Lung microvascular endothelial cell (primary cell): ENCODE measurements at regions not wholly inside any gene's neighbourhood (a gene's known extent, or its start where the extent isn't known, plus 50 kb on each side); places are given as distances from the start of the nearest gene placed in this dataset.

ENCODE experiments used
- DNase-seq, 2 donors: peaks; one replicate each; pipeline versions ENCODE4 v3.0.0 to v3.0.0-alpha.2; 2010; ENCODE audit warnings: low read depth in 2 of 2

- no peak for DNase-seq
Measured at GRCh38 chr17:77593081-77593480, 365.4 kb upstream of the TNRC6C start.

- DNase-seq: no peak
Measured at GRCh38 chr17:77594416-77595209, 363.9 kb upstream of the TNRC6C start.

DNA sequence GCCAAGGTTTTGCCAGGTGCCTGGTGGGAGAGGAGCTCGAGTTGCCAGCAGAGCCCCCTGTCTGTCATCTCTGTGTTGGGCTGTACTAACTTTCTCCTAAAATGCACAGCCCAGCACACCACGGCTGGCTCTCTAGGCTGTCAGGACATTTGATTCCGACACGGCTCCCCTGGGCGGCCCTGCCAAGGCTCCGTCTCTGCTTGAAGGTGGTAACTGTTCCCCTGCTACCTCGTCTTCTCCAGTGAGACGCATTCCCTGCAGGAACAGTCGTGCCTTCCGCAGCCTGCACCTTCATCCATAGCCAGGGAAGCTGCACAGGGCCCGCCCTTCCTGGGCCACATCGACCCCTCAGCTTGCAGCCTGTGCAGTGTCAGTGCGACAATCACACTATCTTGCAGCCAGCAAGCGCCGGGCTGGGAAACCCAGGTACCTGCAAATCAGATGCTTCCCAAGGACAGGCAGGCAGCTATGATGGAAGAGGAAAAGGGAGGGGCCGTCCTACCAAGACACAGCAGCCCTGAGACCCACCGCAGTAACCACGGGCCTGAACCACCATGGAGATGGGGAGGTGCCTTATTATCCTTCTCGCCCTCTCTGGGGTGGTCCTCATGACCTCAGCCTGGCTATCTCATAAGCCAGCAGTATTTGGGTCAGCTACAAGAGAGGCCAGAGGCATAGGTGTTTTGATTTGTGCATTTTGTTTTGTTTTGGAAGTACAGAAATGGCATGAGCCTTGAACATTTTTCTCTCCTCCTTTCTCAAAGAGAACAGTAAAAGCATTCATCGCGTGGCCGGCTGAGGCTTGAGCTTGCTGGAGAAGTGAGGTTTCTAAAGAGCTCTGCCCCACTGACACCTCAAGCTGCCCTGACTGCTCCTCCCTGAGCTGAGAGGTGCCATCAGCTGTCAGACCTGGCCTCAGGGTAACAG, 361.7 kb upstream of the TNRC6C start:
- no peak for DNase-seq

DNA sequence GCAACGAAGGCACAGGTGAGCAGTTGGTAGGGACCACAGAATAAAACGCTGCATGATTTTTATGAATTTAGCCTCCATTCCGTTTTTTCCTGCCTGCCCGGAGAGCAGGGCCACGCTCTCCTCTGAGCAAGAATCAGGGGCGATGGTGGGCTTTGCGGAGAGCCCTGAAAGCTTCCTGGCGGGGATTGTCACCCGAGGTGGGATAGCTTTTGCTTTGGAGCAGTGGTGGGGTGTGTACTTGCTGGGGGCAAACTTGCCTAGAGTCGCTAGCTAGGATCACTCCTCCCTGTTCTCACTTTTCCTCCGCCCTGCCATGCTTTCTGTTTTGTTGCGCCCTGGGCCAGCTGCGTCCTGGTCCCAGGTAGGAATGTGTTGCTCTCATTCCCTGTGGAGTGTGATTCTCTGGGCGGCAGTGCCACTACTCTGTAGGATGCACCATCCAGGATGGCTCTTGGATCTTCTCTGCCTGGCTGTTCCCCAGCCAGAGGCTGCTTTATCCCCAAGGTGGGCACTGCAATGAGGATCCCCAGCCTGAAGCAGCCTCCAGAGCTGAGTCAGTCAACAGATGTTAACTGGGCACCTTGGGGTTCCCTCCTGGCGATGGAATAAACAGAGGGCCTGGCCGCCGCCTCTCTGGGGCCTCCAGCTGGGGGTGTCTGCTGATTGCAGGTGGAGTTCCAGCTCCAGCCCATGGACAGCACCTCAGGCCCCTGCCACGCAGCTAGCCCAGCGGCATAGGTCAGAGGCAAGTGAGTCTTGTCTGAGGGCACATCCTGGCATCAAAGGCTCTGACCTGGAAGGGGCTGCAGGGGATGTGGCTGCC, 360.9 kb upstream of the TNRC6C start:
- no peak for DNase-seq

- DNase-seq: no peak
Measured at GRCh38 chr17:77598241-77598620, 360.3 kb upstream of the TNRC6C start.

DNA sequence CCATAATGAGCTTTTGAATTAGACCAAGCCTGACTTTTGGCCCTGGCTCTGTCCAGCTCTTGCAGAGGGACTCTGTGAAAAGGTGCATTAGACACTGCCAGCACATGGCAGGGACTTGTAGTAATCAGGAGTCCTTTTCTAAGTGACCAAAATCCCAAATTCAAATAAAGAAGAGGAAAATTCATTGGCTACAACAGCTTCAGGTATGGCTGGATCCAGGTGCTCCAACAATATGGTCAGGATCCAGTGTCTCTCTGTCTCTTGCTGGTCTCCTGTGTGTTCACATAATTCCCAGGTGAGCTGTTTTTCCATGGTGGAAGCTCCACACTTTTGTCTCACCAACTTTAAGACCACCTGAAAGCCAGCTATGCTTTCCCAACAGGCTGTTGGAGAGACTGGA, 358.8 kb upstream of the TNRC6C start:
- DNase-seq: no peak

DNA sequence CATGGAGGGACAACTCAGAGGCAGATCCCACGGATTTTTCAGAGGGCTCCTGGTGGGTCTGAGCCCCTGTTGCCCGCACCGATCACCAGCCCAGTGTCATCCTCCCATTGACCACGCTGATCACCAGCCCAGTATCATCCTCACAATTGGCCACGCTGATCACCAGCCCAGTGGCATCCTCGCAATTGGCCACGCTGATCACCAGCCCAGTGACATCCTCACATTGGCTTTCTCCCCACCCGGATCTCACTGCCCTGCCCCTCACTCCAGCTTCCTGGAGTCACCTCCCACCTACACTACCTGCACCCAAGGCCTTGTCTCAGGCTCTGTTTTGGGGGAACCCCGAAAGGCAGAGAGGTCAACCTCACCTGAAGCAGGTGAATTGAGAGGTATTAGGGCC, 358.2 kb upstream of the TNRC6C start:
- DNase-seq: no peak

- no peak for DNase-seq
Measured at GRCh38 chr17:77601054-77601979, 357.2 kb upstream of the TNRC6C start.

GRCh38 chr17:77602062-77602746, 356.3 kb upstream of the TNRC6C start:
- DNase-seq: no peak

DNA sequence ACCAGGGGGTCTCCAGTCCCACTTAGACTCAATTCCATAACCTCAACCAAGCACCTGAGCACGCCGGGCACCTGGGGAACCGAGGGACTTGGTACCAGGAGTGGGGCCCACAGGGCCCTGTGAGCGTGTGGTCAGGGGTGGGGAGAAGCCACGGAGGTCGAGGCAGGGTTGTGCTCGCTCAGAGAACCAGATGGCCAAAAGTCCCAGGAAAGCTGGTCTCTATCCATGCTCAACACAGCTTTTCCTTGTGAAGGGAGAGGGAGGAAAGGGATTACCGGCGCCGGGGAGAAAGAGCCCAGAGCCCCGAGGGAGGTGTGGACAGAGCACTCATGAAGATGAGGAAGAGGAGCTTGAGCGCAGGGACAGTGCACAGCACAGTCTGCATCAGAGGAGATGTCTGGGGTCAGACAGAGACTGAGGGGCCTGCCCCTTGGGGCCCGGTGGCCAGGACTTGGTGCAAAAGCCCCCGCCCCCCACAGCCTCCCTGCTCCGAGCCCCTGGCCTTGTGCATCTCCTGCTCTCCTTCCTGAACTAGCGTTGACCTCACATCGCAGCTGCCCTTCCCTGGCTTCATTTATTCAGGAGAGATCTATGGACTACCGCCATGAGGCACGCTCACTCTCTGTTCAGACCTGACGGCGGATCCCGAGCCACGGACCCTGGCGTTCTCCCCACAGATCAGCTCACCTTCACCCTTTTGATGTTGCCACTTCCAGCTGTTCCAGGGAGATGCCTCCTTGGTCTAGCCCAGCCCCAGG, 355.4 kb upstream of the TNRC6C start:
- DNase-seq: no peak

DNA sequence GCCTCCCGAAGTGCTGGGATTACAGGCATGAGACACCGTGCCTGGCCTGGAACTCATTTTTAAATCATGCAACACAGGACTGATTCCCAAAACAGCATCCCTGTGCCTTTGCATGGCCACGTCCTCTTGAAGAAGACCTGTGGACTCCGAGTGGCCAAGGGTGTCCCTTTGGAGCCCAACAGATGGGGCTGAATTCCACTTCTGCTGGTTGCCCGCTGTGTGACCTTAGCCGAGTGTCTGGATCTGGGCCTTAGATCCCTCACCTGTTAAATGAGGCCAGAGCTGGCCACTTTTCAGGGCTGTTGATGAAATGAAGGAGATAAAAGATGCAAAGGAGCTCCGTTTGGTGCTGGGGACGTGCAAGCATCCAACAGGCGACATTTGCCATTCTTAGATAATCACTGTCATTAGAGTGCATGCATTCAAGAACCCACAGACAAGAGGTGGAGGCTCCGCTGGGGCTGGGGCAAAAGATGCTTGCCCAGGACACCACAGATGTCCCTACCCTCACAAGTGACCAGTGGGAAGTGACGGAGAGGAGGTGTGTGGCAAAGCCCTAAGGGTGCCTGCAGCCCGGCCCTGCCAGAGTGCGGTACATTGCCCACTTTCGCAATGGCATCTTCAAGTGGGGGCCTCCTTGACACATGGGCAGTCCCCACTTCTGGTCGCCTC, 354.1 kb upstream of the TNRC6C start:
- DNase-seq: no peak

DNA sequence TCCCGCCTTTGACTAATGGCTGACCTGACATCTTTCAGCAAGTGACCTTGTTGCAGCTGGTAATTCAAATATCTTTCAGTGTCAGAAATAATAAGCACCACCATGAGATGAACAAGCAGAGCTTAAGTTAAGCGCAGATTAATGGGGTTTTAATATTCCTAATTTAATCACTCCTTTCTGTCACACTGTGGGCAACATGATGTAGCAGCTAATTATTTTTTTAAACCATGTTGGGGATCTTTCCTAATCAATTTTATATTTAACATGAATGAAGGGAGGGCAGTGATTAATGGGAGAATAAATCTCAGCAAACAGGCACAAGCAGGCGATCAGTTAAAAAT, 353.6 kb upstream of the TNRC6C start:
- DNase-seq: no peak

DNA sequence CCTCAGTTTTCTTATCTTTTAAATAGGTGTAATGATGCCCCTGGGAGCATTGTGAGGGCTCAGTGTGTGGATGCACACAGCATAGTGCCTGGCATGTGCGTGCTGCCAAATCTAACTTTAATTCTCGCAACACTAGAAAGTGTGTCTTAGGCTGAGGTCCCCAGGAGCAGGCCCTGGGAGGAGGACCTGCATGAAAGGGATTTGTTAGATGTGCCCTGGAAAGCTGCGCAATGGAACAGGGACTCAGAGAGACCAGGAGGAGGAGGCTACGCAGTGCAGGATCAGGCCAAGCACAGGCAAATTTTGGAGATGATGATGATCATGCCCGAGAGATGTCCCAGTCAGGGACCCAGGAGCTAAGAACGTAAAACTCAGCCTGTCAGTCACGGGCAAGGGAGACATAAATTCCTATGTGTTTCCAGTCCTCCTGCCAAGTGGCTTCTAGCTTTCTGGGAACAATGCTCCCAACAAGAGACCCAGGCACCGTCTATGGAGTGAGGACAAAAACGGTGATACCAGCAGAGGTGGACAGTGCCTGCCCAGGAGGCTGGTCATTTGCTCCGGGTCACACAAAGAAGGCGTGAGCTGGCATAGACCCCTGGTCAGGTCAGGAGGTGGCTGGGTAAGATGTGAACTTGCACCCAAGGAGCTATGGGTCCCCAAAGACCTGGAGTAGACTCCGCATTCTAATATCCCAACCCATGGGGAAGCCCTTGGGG, 352.2 kb upstream of the TNRC6C start:
- no peak for DNase-seq

- no peak for DNase-seq
Measured at GRCh38 chr17:77606865-77607210, 351.7 kb upstream of the TNRC6C start.

DNA sequence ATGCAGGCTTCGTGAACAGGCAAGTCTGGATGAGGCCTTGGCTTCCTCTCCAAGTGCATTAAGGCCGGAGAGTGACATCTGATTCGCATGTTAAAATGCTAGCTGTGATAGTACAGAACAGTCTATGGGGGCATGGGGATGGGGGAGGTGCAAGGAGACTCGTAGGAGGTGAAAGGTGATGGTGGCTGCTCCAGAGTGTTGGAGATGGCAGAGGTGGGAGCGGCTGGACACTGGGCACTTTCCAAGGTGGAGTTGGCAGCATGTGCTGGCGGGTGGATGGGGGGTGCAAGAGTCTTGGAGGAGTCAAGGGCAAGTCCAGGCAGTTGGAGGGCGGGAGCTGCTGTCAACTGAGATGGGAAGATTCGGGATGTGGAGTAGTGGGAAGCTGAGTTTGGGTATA, 350.9 kb upstream of the TNRC6C start:
- DNase-seq: no peak

GRCh38 chr17:77608431-77608830, 350.1 kb upstream of the TNRC6C start:
- no peak for DNase-seq

DNA sequence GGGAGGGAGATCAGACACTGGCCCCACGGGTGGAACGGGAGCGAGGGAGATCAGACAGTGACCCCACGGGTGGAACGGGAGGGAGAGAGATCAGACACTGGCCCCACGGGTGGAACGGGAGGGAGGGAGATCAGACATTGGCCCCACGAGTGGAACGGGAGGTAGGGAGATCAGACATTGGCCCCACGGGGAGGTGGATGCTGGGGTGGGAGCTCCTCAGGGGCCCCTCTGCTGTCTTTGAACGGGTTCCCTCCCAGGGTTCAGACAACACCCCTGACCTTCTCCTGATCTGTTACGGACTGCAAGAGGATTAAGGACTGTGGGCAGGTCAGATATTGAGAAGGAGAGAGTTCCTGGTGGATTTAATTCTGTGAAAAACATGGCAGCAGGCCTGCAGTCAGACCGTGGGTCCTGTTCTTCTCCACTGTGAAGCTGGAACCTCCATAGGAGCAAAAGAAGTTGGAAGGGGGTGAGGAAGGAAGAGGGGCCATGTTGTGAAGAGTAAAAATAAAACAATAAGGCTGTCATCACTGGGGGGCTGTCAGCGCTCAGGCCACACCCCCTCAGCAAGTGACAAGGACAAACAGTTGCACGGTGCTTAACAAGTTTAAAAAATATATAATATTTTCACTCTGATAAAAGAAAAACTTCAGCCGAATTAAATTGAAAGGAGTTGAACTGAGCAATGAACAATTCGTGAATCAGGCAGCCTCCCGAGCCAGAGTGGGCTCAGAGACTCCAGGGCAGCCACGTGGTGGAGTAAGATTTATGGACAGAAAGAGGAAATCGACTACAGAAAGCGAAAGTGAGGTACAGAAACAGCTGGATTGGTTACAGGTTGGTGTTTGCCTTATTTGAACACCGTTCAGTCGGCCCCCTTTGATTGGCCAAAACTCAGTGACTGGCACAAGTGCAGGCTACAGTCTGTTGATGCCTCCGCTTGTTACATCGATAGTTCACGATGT, 348.7 kb upstream of the TNRC6C start:
- DNase-seq: peak; percentile 14 to 73
